H1 (cell line): ENCODE measurements at regions not wholly inside any gene's neighbourhood (a gene's known extent, or its start where the extent isn't known, plus 50 kb on each side); places are given as distances from the start of the nearest gene placed in this dataset.
"Not testable (repeated sequence)": the region's sequence is repeated elsewhere in the genome, so short reads cannot be mapped to it uniquely, and the experiment has no call there.

Source experiments
- CTCF ChIA-PET: fragments of 300-600 bp; sonication (Branson Sonifier 250); formaldehyde crosslinking; loops from one replicate; lab custom pipeline; 2021; ENCODE audit not compliant: partially characterized antibody; lab: Charles Lee
- POLR2A ChIA-PET: fragments of 300-600 bp; sonication (Branson Sonifier 250); formaldehyde crosslinking; loops from one replicate; lab custom pipeline; 2021; ENCODE audit warnings: inconsistent platforms; ENCODE audit not compliant: partially characterized antibody; lab: Charles Lee
- DNase-seq, 2 experiments: peaks; one replicate each; pipeline versions ENCODE4 v3.0.0 to v3.0.0-alpha.2; 2010 to 2022; ENCODE audit warnings: low spot score in 2 of 2, low read depth in 1 of 2, mixed read lengths in 1 of 2
- FAIRE-seq: peaks from 2 replicates; lab custom pipeline; 2011; peaks lifted over from hg19 to GRCh38; lab: Jason Lieb, UNC
- H2AFZ ChIP-seq: 2 replicates; pipeline ENCODE4 v1.8.1; 2012; ENCODE audit warnings: low read length, inconsistent platforms
- H2AK5ac ChIP-seq: 2 replicates; pipeline ENCODE4 v1.6.1; 2013; ENCODE audit warnings: low read depth, low read length
- H2BK120ac ChIP-seq: replicated peaks from 2 replicates; pipeline ENCODE3; 2013; ENCODE audit warnings: low read depth, low read length, inconsistent platforms
- H2BK12ac ChIP-seq: 2 replicates; pipeline ENCODE4 v1.6.1; 2013; ENCODE audit warnings: low read depth, low read length
- H2BK15ac ChIP-seq: 2 replicates; pipeline ENCODE4 v1.6.1; 2013; ENCODE audit warnings: low read length
- H2BK20ac ChIP-seq: 2 replicates; pipeline ENCODE4 v1.6.1; 2013; ENCODE audit warnings: low read length
- H2BK5ac ChIP-seq: 2 replicates; pipeline ENCODE4 v1.6.1; 2013; ENCODE audit warnings: low read depth, low read length
- H3K14ac ChIP-seq: 2 replicates; pipeline ENCODE4 v1.6.1; 2013; ENCODE audit warnings: inconsistent platforms; ENCODE audit not compliant: insufficient read length
- H3K18ac ChIP-seq: 2 replicates; pipeline ENCODE4 v1.6.1; 2013; ENCODE audit warnings: low read length; ENCODE audit errors: extremely low read depth
- H3K23ac ChIP-seq: 2 replicates; pipeline ENCODE4 v1.6.1; 2013; ENCODE audit warnings: inconsistent platforms; ENCODE audit not compliant: insufficient read length
- H3K23me2 ChIP-seq: 2 replicates; pipeline ENCODE4 v1.6.1; 2013; ENCODE audit warnings: low read depth, low read length
- H3K27ac ChIP-seq: 2 replicates; pipeline ENCODE4 v1.6.1; 2011; ENCODE audit warnings: low read depth, low read length, inconsistent platforms
- H3K27me3 ChIP-seq, 4 experiments: replicated peaks in 1 of 4; 1 replicate in 1 of 4; 2 replicates in 3 of 4; pipeline versions ENCODE4 v1.6.1 to v1.8.1; 2011 to 2013; ENCODE audit warnings: low read length in 3 of 4, mild to moderate bottlenecking in 3 of 4, inconsistent platforms in 2 of 4, mixed read lengths in 2 of 4, moderate library complexity in 1 of 4; ENCODE audit not compliant: control insufficient read depth in 3 of 4, insufficient read depth in 3 of 4; ENCODE audit errors: extremely low read depth in 1 of 4
- H3K36me3 ChIP-seq, 4 experiments: 2 replicates each; pipeline versions ENCODE4 v1.6.1 to v1.8.1; 2011 to 2013; ENCODE audit warnings: mild to moderate bottlenecking in 4 of 4, low read length in 3 of 4, moderate library complexity in 2 of 4, control low read depth in 1 of 4, inconsistent platforms in 1 of 4; ENCODE audit not compliant: insufficient read depth in 4 of 4, control insufficient read depth in 2 of 4
- H3K4ac ChIP-seq: replicated peaks from 2 replicates; pipeline ENCODE3; 2013; ENCODE audit warnings: low read length, low read depth, mixed read lengths, inconsistent platforms; ENCODE audit not compliant: insufficient read length
- H3K4me1 ChIP-seq, 4 experiments: replicated peaks in 1 of 4; 1 replicate in 1 of 4; 2 replicates in 3 of 4; pipeline versions ENCODE4 v1.6.1 to v1.8.1; 2011 to 2013; ENCODE audit warnings: low read length in 3 of 4, inconsistent platforms in 2 of 4, mixed read lengths in 1 of 4; ENCODE audit not compliant: insufficient read depth in 4 of 4, control insufficient read depth in 3 of 4
- H3K4me2 ChIP-seq, 2 experiments: 2 replicates each; pipeline versions ENCODE4 v1.6.1 to v1.8.1; 2011 to 2013; ENCODE audit warnings: low read depth in 2 of 2, low read length in 2 of 2, control low read depth in 1 of 2, inconsistent platforms in 1 of 2, mild to moderate bottlenecking in 1 of 2; ENCODE audit not compliant: insufficient read depth in 1 of 2
- H3K4me3 ChIP-seq, 4 experiments: fragments of 200-600, 300-600 bp in 1 of 4; sonication (generic), shearing (Covaris generic), sonication (Bioruptor Twin) in 1 of 4; 2 replicates each; pipeline versions ENCODE4 v1.5.1 to v1.8.1; 2011 to 2016; ENCODE audit warnings: low read length in 4 of 4, low read depth in 3 of 4, control low read depth in 2 of 4, inconsistent platforms in 2 of 4, mild to moderate bottlenecking in 2 of 4, mixed read lengths in 1 of 4, moderate library complexity in 1 of 4; ENCODE audit not compliant: insufficient read depth in 2 of 4; ENCODE audit errors: extremely low read depth in 1 of 4
- H3K56ac ChIP-seq: replicated peaks from 2 replicates; pipeline ENCODE3; 2013; ENCODE audit warnings: low read depth, mild to moderate bottlenecking, mixed read lengths, low read length, inconsistent platforms; ENCODE audit not compliant: insufficient read length
- H3K79me1 ChIP-seq: 2 replicates; pipeline ENCODE4 v1.6.1; 2013; ENCODE audit warnings: low read depth, low read length, control low read depth
- H3K79me2 ChIP-seq, 2 experiments: 2 replicates each; pipeline versions ENCODE4 v1.6.1 to v1.8.1; 2012 to 2013; ENCODE audit warnings: low read length in 2 of 2, mild to moderate bottlenecking in 2 of 2, inconsistent platforms in 1 of 2; ENCODE audit not compliant: insufficient read depth in 2 of 2, control insufficient read depth in 1 of 2
- H3K9ac ChIP-seq, 4 experiments: replicated peaks in 1 of 4; 1 replicate in 1 of 4; 2 replicates in 3 of 4; pipeline versions ENCODE4 v1.6.1 to v1.8.1; 2011 to 2013; ENCODE audit warnings: low read depth in 3 of 4, low read length in 3 of 4, control low read depth in 2 of 4, mild to moderate bottlenecking in 2 of 4, moderate library complexity in 2 of 4, inconsistent platforms in 1 of 4; ENCODE audit errors: extremely low read depth in 1 of 4
- H3K9me3 ChIP-seq, 2 experiments: 2 replicates each; pipeline versions ENCODE4 v1.6.1 to v1.8.1; 2012 to 2013; ENCODE audit warnings: mild to moderate bottlenecking in 2 of 2, moderate library complexity in 2 of 2, control low read depth in 1 of 2, inconsistent platforms in 1 of 2, low read depth in 1 of 2, low read length in 1 of 2, mixed read lengths in 1 of 2; ENCODE audit not compliant: insufficient read depth in 2 of 2
- H4K20me1 ChIP-seq, 2 experiments: replicated peaks in 1 of 2; 2 replicates each; pipeline versions ENCODE3 to v1.8.1; 2011 to 2013; ENCODE audit warnings: inconsistent platforms in 2 of 2, low read length in 2 of 2, mild to moderate bottlenecking in 1 of 2; ENCODE audit not compliant: insufficient read depth in 2 of 2, control insufficient read depth in 1 of 2
- H4K5ac ChIP-seq: 2 replicates; pipeline ENCODE4 v1.6.1; 2013; ENCODE audit warnings: low read length, low read depth, mixed read lengths, inconsistent platforms; ENCODE audit not compliant: insufficient read length
- H4K8ac ChIP-seq: 2 replicates; pipeline ENCODE4 v1.8.0; 2013; ENCODE audit warnings: mild to moderate bottlenecking, moderate library complexity, low read length, inconsistent platforms; ENCODE audit not compliant: insufficient read depth; ENCODE audit errors: extremely low read depth
- H4K91ac ChIP-seq: replicated peaks from 2 replicates; pipeline ENCODE3; 2013; ENCODE audit warnings: low read length, mixed read lengths, inconsistent platforms; ENCODE audit not compliant: insufficient read length
- WGBS, 2 experiments: shearing (Covaris generic) in 1 of 2; methylation state at CpG; one replicate each; pipeline versions ENCODE4 v1.1.6 to v1.1.7; 2013 to 2015; ENCODE audit warnings: low lambda C conversion rate in 2 of 2, mixed read lengths in 2 of 2, inconsistent platforms in 1 of 2, low coverage in 1 of 2, missing lambda C conversion rate in 1 of 2; ENCODE audit not compliant: insufficient replicate concordance in 2 of 2, insufficient coverage in 1 of 2, insufficient read length in 1 of 2; ENCODE audit errors: extremely low coverage in 1 of 2, missing lambda C conversion rate in 1 of 2; 5-methylcytosine and 5-hydroxymethylcytosine counted together

DNA sequence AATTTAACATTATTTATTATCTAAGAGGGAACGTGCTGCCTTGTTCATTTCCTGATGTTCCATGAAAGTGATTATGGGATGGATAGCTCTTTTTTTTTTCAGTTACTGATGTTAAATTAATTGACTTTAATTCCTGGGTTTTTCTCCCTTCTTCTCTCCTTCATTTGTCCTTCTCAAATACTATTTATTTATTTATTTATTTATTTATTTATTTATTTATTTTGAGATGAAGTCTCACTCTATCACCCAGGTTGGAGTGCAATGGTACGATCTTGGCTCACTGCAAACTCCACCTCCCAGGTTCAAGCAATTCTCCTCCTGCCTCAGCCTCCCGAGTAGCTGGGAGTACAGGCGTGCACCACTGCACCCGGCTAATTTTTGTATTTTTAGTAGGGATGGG lies 127.4 kb upstream of the KIF5B start:
- not testable (repeated sequence) for H3K79me2 ChIP-seq, H3K79me1 ChIP-seq, H2BK15ac ChIP-seq, H3K27ac ChIP-seq, H3K36me3 ChIP-seq, H3K27me3 ChIP-seq, H3K9ac ChIP-seq, H3K14ac ChIP-seq, H3K4me2 ChIP-seq, DNase-seq, H3K23ac ChIP-seq, H3K4ac ChIP-seq, H3K4me3 ChIP-seq, H3K23me2 ChIP-seq, H2BK120ac ChIP-seq, H4K20me1 ChIP-seq, H4K91ac ChIP-seq, H3K4me1 ChIP-seq, H4K5ac ChIP-seq, H2BK12ac ChIP-seq, H2BK5ac ChIP-seq, FAIRE-seq, H3K56ac ChIP-seq, H2AFZ ChIP-seq, H3K9me3 ChIP-seq, H2BK20ac ChIP-seq, H2AK5ac ChIP-seq, H3K18ac ChIP-seq, H4K8ac ChIP-seq
- WGBS, 2 experiments: 88% methylated on average over 4 of the region's 5 CpGs; no CpG with 5 or more reads in 1 of the 2 experiments
- ChIA-PET CTCF (interaction anchor here (0.6 to 1.2 kb wide), 4 partner anchors 11 to 790 kb away, joined by 3 to 4 read pairs (median 4); no protein-coding TSS in a partner anchor), POLR2A (interaction anchor here (1.2 kb wide), 1 partner anchor 129 kb away, joined by 3 read pairs; no protein-coding TSS in a partner anchor)
